Activated CD4-positive, alpha-beta memory T cell treated with anti-CD3 and anti-CD28 coated beads for 36 hours (primary cell): ENCODE measurements at regions not wholly inside any gene's neighbourhood (a gene's known extent, or its start where the extent isn't known, plus 50 kb on each side); places are given as distances from the start of the nearest gene placed in this dataset.
"Not testable (repeated sequence)": the region's sequence is repeated elsewhere in the genome, so short reads cannot be mapped to it uniquely, and the experiment has no call there.

Source experiments
- CTCF ChIA-PET: fragments of 350-600 bp; sonication (Branson Sonifier 250); formaldehyde crosslinking; loops from one replicate; lab custom pipeline; 2021; ENCODE audit warnings: antibody characterized with exemption, inconsistent platforms; lab: Charles Lee
- POLR2A ChIA-PET: fragments of 350-600 bp; sonication (Branson Sonifier 250); formaldehyde crosslinking; loops from one replicate; lab custom pipeline; 2021; ENCODE audit warnings: antibody characterized with exemption; lab: Charles Lee
- DNase-seq: peaks from one replicate; pipeline ENCODE4 v3.0.0-alpha.2; 2020
- H3K27ac Mint-ChIP-seq: one replicate; pipeline ENCODE4 v1.8.0; 2021; ENCODE audit warnings: mixed read lengths
- H3K27me3 Mint-ChIP-seq: one replicate; pipeline ENCODE4 v1.8.0; 2021; ENCODE audit warnings: mixed read lengths
- H3K36me3 Mint-ChIP-seq: one replicate; pipeline ENCODE4 v1.8.0; 2021; ENCODE audit warnings: mixed read lengths
- H3K4me1 Mint-ChIP-seq: one replicate; pipeline ENCODE4 v1.8.0; 2021; ENCODE audit warnings: low read depth, mixed read lengths
- H3K4me3 Mint-ChIP-seq: one replicate; pipeline ENCODE4 v1.8.0; 2021; ENCODE audit warnings: mild to moderate bottlenecking, mixed read lengths
- H3K9me3 Mint-ChIP-seq: one replicate; pipeline ENCODE4 v1.8.0; 2021; ENCODE audit warnings: mixed read lengths
- intact Hi-C: fragments of 100-400 bp; cut with micrococcal nuclease; formaldehyde crosslinking; loops from one replicate; pipeline ENCODE4 v1.15.1; 2023

- H3K36me3 Mint-ChIP-seq, H3K27me3 Mint-ChIP-seq, H3K9me3 Mint-ChIP-seq, CTCF ChIA-PET, POLR2A ChIA-PET, H3K4me1 Mint-ChIP-seq, intact Hi-C loops, H3K4me3 Mint-ChIP-seq, H3K27ac Mint-ChIP-seq, DNase-seq: not testable (repeated sequence)
Observed at GRCh38 chr16:88206006-88206405, 176.8 kb upstream of the ZNF469 start.

- intact Hi-C loops, POLR2A ChIA-PET, H3K27ac Mint-ChIP-seq, CTCF ChIA-PET, H3K4me3 Mint-ChIP-seq, DNase-seq, H3K9me3 Mint-ChIP-seq, H3K4me1 Mint-ChIP-seq, H3K36me3 Mint-ChIP-seq, H3K27me3 Mint-ChIP-seq: not testable (repeated sequence)
Observed at GRCh38 chr16:88206516-88206915, 176.2 kb upstream of the ZNF469 start.

GRCh38 chr16:88208112-88208511, 174.6 kb upstream of the ZNF469 start:
- intact Hi-C loops: no loop called here
- no peak for DNase-seq
- Mint-ChIP-seq H3K9me3 (peaks cover 5% of the 10 kb centered on the region), H3K4me1 (no peaks in the 10 kb centered on the region), H3K36me3 (no peaks in the 10 kb centered on the region), H3K27ac (no peak overlapping the region), H3K27me3 (no peaks in the 10 kb centered on the region), H3K4me3 (no peak overlapping the region)
- ChIA-PET CTCF (no interaction called here), POLR2A (no interaction called here)

- H3K27me3 Mint-ChIP-seq, H3K36me3 Mint-ChIP-seq, H3K27ac Mint-ChIP-seq, intact Hi-C loops, DNase-seq, H3K9me3 Mint-ChIP-seq, CTCF ChIA-PET, H3K4me3 Mint-ChIP-seq, H3K4me1 Mint-ChIP-seq, POLR2A ChIA-PET: not testable (repeated sequence)
Observed at GRCh38 chr16:88208776-88209175, 174.0 kb upstream of the ZNF469 start.

GRCh38 chr16:88209579-88209978, 173.2 kb upstream of the ZNF469 start:
- H3K27ac Mint-ChIP-seq, H3K36me3 Mint-ChIP-seq, H3K27me3 Mint-ChIP-seq, H3K4me1 Mint-ChIP-seq, CTCF ChIA-PET, H3K4me3 Mint-ChIP-seq, POLR2A ChIA-PET, H3K9me3 Mint-ChIP-seq, DNase-seq, intact Hi-C loops: not testable (repeated sequence)

GRCh38 chr16:88213937-88214336, 168.8 kb upstream of the ZNF469 start:
- POLR2A ChIA-PET, DNase-seq, H3K27me3 Mint-ChIP-seq, CTCF ChIA-PET, H3K4me3 Mint-ChIP-seq, H3K4me1 Mint-ChIP-seq, H3K27ac Mint-ChIP-seq, intact Hi-C loops, H3K36me3 Mint-ChIP-seq: not testable (repeated sequence)
- peaks cover 12% of the 10 kb centered on the region for H3K9me3 Mint-ChIP-seq

- H3K4me1 Mint-ChIP-seq, H3K36me3 Mint-ChIP-seq, H3K27ac Mint-ChIP-seq, H3K4me3 Mint-ChIP-seq, POLR2A ChIA-PET, DNase-seq, intact Hi-C loops, CTCF ChIA-PET, H3K9me3 Mint-ChIP-seq: not testable (repeated sequence)
- peaks cover 19% of the 10 kb centered on the region for H3K27me3 Mint-ChIP-seq
Observed at GRCh38 chr16:88221001-88221761, 161.6 kb upstream of the ZNF469 start.

- H3K27ac Mint-ChIP-seq, H3K36me3 Mint-ChIP-seq, H3K4me3 Mint-ChIP-seq, DNase-seq, POLR2A ChIA-PET, CTCF ChIA-PET, intact Hi-C loops, H3K4me1 Mint-ChIP-seq, H3K9me3 Mint-ChIP-seq: not testable (repeated sequence)
- H3K27me3 Mint-ChIP-seq: peaks cover 15% of the 10 kb centered on the region
Observed at GRCh38 chr16:88223696-88224095, 159.1 kb upstream of the ZNF469 start.

GRCh38 chr16:88224131-88224898, 158.4 kb upstream of the ZNF469 start:
- H3K27ac Mint-ChIP-seq, DNase-seq, CTCF ChIA-PET, H3K9me3 Mint-ChIP-seq, POLR2A ChIA-PET, intact Hi-C loops, H3K4me1 Mint-ChIP-seq, H3K4me3 Mint-ChIP-seq, H3K36me3 Mint-ChIP-seq: not testable (repeated sequence)
- peaks cover 15% of the 10 kb centered on the region for H3K27me3 Mint-ChIP-seq

- not testable (repeated sequence) for H3K9me3 Mint-ChIP-seq, DNase-seq
Observed at GRCh38 chr16:88225640-88226230, 157.0 kb upstream of the ZNF469 start.

GRCh38 chr16:88226302-88226701, 156.5 kb upstream of the ZNF469 start:
- POLR2A ChIA-PET, DNase-seq, H3K9me3 Mint-ChIP-seq, H3K36me3 Mint-ChIP-seq, H3K27me3 Mint-ChIP-seq, H3K4me3 Mint-ChIP-seq, CTCF ChIA-PET, intact Hi-C loops, H3K27ac Mint-ChIP-seq, H3K4me1 Mint-ChIP-seq: not testable (repeated sequence)

More at GRCh38 chr16:88225640-88226230, 157.0 kb upstream of the ZNF469 start:
- H3K27ac Mint-ChIP-seq, CTCF ChIA-PET, intact Hi-C loops, H3K4me1 Mint-ChIP-seq, H3K4me3 Mint-ChIP-seq, H3K27me3 Mint-ChIP-seq, POLR2A ChIA-PET, H3K36me3 Mint-ChIP-seq: not testable (repeated sequence)

- CTCF ChIA-PET: not testable (repeated sequence)
Observed at GRCh38 chr16:88227026-88227721, 155.6 kb upstream of the ZNF469 start.

More at GRCh38 chr16:88227026-88227721, 155.6 kb upstream of the ZNF469 start:
- DNase-seq, H3K9me3 Mint-ChIP-seq, H3K27me3 Mint-ChIP-seq, H3K27ac Mint-ChIP-seq, intact Hi-C loops, H3K4me1 Mint-ChIP-seq, POLR2A ChIA-PET, H3K36me3 Mint-ChIP-seq, H3K4me3 Mint-ChIP-seq: not testable (repeated sequence)
